ENCODE measurements at regions not wholly inside any gene's neighbourhood (a gene's known extent, or its start where the extent isn't known, plus 50 kb on each side); places are given as distances from the start of the nearest gene placed in this dataset.

- no peak for DNase-seq
Observed at GRCh38 chr9:94159069-94159939, 75.0 kb downstream of the PTPDC1 start.

DNA sequence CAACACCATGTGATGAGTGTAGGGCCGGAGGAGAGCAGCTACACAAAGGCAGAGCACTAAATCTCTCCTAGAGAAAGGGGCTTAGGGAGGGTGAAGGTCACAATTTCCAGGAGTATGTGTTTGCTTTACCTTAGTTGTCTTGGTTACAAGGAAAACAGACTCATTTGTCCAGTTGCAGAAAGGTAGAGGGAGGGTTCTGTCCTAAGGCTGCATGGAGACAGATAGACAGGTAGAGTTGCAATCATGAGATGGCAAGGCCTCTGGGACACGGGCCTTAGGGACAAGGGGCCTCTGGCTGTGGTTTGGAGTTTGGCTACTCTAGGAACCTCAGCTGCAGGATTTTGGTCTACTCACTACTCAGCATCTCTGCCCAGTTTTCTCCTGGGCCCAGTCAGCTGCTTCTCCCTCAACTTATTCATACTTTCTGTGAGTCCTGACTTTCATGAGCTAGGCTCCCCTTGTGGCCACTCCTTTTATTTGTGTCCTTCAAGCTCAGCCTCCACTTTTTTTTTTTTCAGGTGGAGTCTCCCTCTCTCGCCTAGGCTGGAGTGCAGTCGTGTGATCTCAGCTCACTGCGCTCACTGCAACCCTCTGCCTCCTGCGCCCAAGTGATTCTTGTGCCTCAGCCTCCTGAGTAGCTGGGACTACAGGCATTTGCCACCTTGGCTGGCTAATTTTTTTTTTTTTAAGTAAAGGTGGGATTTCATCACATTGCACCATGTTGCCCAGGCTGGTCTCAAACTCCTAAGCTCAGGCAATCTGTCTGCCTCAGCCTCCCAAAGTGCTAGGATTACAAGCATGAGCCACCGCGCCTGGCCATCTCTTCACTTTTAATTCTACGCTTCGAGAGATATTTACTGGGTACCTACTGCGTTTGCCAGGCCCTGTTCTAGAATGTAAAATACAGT lies 76.6 kb downstream of the PTPDC1 start:
- DNase-seq = peak in 1 of 2 experiments; percentile 12

- no peak for DNase-seq
Observed at GRCh38 chr9:94161673-94162072, 77.4 kb downstream of the PTPDC1 start.

DNA sequence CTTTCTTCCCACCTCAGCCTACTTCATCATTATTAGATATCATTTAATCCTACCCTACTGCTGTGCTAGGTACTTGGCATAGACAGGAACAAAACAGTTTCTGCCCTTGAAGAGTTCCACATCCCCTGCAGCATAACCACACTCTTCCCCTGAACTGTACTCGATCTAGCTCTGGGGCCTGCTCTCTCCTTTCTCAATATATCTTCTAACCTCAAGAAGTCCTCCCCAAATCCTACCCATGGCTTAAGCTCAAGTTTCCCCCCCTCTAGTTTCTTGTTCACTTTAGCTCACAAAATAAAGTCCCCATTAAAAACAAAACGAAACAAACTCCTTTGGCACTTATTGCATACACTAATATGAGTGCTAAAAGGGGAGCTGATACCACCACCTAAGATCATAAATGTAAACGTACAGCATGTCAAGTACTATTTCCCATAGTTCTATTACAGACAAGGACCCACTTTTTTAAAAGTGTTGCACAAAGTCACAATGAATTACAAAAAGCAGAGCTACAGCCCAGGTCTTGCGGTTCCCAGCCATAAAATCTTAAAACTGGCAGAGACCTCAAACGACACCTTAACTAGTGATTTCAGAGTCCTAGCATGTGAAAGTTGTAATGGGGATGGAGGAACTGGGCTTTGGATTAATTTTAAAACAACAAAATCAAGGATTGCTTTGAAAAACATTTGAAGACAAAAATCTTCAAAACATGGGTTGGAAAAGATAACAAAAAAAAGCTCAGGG lies 80.7 kb downstream of the PTPDC1 start:
- peak; percentile 44 to 48 for DNase-seq

DNA sequence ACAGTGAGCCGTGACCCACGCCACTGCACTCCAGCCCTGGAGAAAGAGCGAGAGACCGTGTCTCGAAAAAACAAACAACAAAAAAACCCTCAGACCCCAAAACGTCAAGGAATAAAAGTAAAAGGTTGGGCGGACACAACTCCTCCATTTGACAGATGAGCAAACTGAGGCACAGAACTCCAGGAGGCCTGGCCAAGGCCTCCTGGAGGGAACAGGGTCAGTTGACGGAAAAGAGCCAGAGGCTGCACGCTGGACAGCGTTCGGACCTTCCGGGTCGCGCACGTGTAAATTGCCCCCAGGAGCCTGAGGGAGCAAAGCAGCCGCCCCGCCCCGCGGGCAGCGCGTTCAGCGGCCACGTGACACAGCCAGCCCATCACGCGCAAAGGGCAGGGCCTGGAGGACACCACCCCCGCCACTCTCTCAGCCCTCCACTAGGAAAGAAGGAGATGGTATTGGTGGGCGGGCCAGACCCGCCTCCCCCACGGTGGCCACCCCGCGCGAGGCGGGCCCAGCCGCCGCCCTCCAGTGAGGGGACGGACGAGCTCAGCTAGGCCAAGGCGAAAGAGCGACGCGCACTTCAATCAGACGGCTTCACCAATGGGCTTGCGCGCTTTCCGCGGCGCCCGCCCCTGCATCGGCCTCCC lies 81.5 kb downstream of the PTPDC1 start:
- DNase-seq = peak; percentile 97

GRCh38 chr9:94166236-94166975 lies 82.1 kb downstream of the PTPDC1 start:
- peak; percentile 93 to 96 for DNase-seq

- no peak for DNase-seq
Observed at GRCh38 chr9:94166976-94167346, 82.7 kb downstream of the PTPDC1 start.

- DNase-seq = no peak
Observed at GRCh38 chr9:94167376-94167890, 83.2 kb downstream of the PTPDC1 start.

DNA sequence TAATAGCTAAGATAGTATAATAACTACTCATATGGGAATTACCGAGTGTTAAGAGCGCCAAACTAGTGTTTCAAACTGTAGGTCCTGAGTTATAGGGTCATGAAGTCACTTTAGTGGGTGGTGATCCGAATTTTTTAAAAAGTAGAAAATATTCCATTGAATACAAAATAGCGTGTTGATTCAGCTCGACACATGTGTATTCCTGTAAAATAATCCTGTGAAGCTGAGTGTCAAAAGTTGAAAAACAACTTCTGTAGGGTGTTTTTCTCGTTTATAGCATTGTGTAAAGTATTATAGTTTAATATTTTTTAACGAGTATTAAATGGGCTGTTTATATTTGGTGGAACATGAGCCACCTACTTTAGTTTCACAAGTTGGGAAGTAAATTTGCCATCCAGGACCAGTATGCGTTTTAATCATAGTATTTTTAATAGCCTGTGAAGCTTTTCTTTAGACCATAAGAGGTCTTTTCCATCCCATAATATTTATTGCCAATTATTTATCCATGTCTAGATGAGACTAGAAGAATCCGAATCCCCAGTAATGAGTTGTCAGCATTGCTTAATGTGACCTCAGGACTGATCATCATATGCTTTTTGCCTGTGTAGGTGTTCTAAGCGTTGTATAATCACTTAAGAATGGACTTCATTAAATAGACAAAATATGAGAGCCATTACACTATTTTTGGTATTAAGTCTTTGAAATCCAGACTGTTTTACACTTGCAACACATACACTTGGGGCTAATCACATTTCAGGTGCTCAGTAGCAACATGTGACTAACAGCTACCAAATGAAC lies 84.1 kb downstream of the PTPDC1 start:
- no peak for DNase-seq

DNA sequence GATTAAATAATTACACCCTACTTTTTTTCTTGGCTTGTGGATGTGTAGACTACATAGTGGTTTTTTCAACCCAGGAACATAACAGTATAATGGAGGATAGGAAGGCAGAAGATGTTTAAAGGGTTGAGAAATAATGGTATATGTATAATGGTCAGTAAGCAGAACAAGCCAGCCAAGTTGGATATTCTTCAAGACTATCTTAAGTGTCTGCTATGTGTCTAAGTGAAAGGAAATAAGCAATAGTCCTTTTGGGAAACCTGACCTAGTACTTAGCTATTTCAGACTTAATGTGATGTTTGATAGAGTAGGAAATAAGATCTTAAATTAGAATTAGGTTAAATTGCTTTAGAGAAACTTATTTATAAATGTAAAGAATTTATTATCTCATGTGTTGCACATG lies 85.7 kb downstream of the PTPDC1 start:
- DNase-seq = no peak

GRCh38 chr9:94173632-94174031 lies 85.5 kb upstream of the ZNF169 start:
- no peak for DNase-seq

DNA sequence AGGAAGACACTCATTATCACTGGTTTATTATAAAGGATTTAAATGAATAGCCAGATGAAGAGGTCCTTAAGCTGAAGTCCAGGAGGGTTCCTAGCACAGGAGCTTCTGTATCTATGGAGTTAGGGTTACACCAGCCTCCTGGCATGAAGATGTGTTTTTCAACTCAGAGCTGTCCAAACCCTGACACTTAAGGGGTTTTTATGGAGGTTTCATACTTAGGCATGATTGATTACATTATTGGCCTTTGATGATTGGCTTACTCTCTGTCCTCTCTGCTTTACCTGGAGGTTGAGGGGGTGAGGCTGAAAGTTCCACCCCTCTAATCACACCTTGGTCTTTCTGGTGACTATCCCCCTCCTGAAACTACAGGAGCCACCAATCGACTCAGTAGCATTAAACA lies 84.9 kb upstream of the ZNF169 start:
- no peak for DNase-seq

DNA sequence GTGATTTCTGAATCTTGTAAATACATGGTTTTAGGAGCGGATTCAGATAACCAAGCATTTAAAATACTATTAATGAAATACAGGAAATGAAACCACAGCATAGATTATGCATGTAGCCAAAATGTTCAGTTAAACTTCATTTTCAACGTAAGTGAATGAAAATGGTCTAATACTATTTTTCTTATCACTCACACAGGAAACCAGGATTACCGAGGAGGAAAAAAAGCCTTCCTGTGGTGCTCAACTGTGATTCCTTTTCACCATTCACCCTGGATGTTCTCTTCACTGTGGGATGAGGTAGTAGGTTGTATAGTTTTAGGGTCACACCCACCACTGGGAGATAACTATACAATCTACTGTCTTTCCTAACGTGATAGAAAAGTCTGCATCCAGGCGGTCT lies 83.4 kb upstream of the ZNF169 start:
- no peak for DNase-seq

GRCh38 chr9:94176608-94177007 lies 82.5 kb upstream of the ZNF169 start:
- no peak for DNase-seq

DNA sequence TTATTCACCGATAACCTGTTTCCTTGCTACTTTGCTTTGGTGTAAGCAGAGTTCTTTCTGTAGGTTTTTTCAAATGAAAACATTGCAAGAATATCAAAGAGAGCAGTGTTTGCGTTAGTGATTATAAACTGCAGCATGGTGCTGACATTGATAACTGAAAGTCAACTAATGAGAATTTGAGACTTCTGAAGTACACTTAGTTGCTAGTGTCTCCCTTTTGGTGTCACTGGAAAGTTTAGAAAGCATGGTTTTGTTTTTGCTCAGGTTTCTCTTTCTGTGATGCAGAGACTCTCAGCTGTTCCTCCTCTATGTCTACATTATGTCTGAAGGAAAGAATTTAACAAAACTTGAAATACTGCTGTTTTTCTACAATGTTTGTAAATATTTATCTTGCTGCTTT lies 80.2 kb upstream of the ZNF169 start:
- DNase-seq = no peak

GRCh38 chr9:94181408-94182181 lies 77.5 kb upstream of the ZNF169 start:
- no peak for DNase-seq

DNA sequence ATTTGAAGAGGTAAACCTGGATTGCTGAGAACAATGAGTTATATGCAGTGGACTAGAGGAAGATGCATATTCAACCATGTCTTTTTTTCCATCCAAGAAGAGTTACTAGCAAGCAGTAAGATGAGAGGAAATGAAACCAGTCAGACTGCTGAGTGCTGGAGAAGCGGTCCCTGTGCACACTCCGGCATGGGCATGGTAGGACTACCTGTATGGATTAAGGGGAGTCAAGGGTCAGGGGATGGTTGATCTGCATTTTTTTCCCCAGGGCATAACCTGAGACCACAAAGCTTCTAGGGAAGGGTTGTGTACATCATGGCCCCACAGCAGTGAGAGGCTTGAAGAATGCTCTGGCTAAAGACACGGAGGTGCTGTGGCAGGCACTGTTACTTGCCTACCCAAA lies 76.6 kb upstream of the ZNF169 start:
- DNase-seq = no peak

DNA sequence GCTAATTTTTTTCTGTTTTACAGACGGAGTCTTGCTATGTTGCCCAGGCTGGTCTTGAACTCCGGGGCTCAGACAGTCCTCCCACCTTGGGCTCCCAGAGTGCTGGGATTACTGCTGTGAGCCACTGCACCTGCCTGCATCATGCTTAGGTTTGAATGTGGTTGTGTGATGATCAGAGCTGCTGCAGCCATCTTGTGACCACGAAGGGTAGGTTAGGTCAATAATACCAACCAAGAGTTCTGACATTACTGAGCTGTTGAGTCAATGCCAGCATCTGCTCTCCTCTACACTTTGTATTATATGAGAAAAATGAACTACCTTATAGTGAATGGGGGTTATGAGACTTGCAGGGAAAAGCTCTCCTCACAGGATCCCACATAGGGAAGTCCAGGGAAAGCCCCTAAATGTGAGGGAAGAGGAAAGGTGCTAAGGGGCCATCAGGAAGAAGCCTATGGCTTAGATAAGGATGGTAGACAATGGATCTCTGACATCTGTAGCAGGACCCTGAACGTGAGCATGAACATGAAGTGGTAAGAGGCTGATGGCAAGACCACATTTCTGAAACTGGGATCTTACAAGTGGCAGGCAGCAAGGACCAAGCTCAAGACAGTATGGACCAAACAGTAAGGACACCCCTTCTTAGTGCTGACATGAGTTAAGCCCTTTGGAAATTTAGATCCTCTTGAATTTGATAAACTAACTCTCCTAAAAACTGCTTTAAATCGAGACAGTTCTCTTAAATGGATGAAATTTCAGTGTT lies 75.7 kb upstream of the ZNF169 start:
- no peak for DNase-seq

DNA sequence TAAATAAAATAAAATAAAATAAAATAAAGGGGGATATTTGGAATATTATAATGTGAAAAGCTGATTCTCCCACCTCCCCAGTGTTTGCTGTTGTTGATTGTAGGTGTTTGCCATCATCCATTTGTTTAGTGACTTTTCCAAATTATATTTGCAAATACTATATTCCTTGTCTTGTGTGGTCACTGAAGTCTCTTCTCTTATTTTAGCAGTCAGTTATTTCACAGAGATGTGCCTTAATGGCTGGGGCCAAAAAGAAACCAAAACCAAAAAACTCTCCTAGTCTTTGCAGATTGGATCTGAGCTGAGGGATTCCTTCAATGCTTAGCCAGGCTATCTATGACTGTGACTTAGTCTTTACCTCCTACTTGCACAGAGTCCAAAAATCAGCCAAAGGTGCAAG lies 70.9 kb upstream of the ZNF169 start:
- DNase-seq = no peak

All from AML-193 (cell line).